ENCODE measurements at regions not wholly inside any gene's neighbourhood (a gene's known extent, or its start where the extent isn't known, plus 50 kb on each side); places are given as distances from the start of the nearest gene placed in this dataset.

GRCh38 chr6:74048387-74048786 lies 352.4 kb downstream of the CD109 start:
- H3K27ac ChIP-seq (ENCODE audit: low read depth, low read length) = no peak overlapping the region
- ChIA-PET CTCF (no interaction called here), POLR2A (no interaction called here)
- TF ChIP-seq CTCF (IDR thresholded peaks at IDR 0.05; ENCODE audit: low read depth, low read length) = no peak
- no peak overlapping the region for H3K4me3 ChIP-seq (ENCODE audit: low read depth, low read length)
- H3K9me3 ChIP-seq (ENCODE audit: control insufficient read depth, insufficient read depth, low read length) = no peaks in the 10 kb centered on the region
- no peaks in the 10 kb centered on the region for H3K27me3 ChIP-seq (ENCODE audit: control insufficient read depth, insufficient read depth, low read length)
- no peak for DNase-seq (ENCODE audit: low read depth, low spot score)

GRCh38 chr6:74044417-74045096 lies 348.6 kb downstream of the CD109 start:
- Histone ChIP-seq H3K27me3 (ENCODE audit: control insufficient read depth, insufficient read depth, low read length) (no peaks in the 10 kb centered on the region), H3K27ac (ENCODE audit: low read depth, low read length) (no peak overlapping the region), H3K9me3 (ENCODE audit: control insufficient read depth, insufficient read depth, low read length) (no peaks in the 10 kb centered on the region; the same call in 1 of the 2 replicates), H3K4me3 (ENCODE audit: low read depth, low read length) (no peak overlapping the region)
- DNase-seq (ENCODE audit: low read depth, low spot score) = no peak
- POLR2A ChIA-PET = no interaction called here
- no peak for TF ChIP-seq CTCF (IDR thresholded peaks at IDR 0.05; ENCODE audit: low read depth, low read length)
- CTCF ChIA-PET = no interaction called here

- H3K4me3 ChIP-seq (ENCODE audit: low read depth, low read length) = no peak overlapping the region
- H3K27ac ChIP-seq (ENCODE audit: low read depth, low read length) = no peak overlapping the region
- ChIA-PET POLR2A (no interaction called here), CTCF (no interaction called here)
- no peak for TF ChIP-seq CTCF (IDR thresholded peaks at IDR 0.05; ENCODE audit: low read depth, low read length)
- DNase-seq (ENCODE audit: low read depth, low spot score) = no peak
- H3K27me3 ChIP-seq (ENCODE audit: control insufficient read depth, insufficient read depth, low read length) = no peaks in the 10 kb centered on the region
- H3K9me3 ChIP-seq (ENCODE audit: control insufficient read depth, insufficient read depth, low read length) = no peaks in the 10 kb centered on the region; the same call in 1 of the 2 replicates
Measured at GRCh38 chr6:74041420-74041819, 345.4 kb downstream of the CD109 start.

- no peak for DNase-seq (ENCODE audit: low read depth, low spot score)
- H3K4me3 ChIP-seq (ENCODE audit: low read depth, low read length) = no peak overlapping the region
- no peaks in the 10 kb centered on the region for H3K27me3 ChIP-seq (ENCODE audit: control insufficient read depth, insufficient read depth, low read length)
- no peaks in the 10 kb centered on the region for H3K9me3 ChIP-seq (ENCODE audit: control insufficient read depth, insufficient read depth, low read length)
- POLR2A ChIA-PET = no interaction called here
- no peak overlapping the region for H3K27ac ChIP-seq (ENCODE audit: low read depth, low read length)
- TF ChIP-seq CTCF (IDR thresholded peaks at IDR 0.05; ENCODE audit: low read depth, low read length) = no peak
- CTCF ChIA-PET = no interaction called here
Measured at GRCh38 chr6:74018825-74019224, 322.8 kb downstream of the CD109 start.

- CTCF ChIA-PET = interaction anchor here (1.0 to 1.9 kb wide), 2 partner anchors 45 to 76 kb away, joined by 3 to 7 read pairs; no protein-coding TSS in a partner anchor
- Histone ChIP-seq H3K4me3 (ENCODE audit: low read depth, low read length) (no peak overlapping the region), H3K27ac (ENCODE audit: low read depth, low read length) (no peak overlapping the region), H3K9me3 (ENCODE audit: control insufficient read depth, insufficient read depth, low read length) (peaks cover 6% of the 10 kb centered on the region; the same call in 1 of the 2 replicates), H3K27me3 (ENCODE audit: control insufficient read depth, insufficient read depth, low read length) (no peaks in the 10 kb centered on the region)
- POLR2A ChIA-PET = no interaction called here
- DNase-seq (ENCODE audit: low read depth, low spot score) = no peak
- TF ChIP-seq CTCF (IDR thresholded peaks at IDR 0.05; ENCODE audit: low read depth, low read length) = no peak
Measured at GRCh38 chr6:74015427-74015826, 319.4 kb downstream of the CD109 start.

Data from AG04450 (cell line).